Lung (tissue), 11 donors: ENCODE measurements at regions not wholly inside any gene's neighbourhood (a gene's known extent, or its start where the extent isn't known, plus 50 kb on each side); places are given as distances from the start of the nearest gene placed in this dataset.

Experiments used
- ATAC-seq: fragments of 200-7000 bp; cut with Tn5 transposase; one replicate; pipeline ENCODE4 v1.9.1; 2020; ENCODE audit warnings: moderate number of reproducible peaks; ENCODE audit not compliant: insufficient read depth, low FRiP score
- DNase-seq, 3 donors: peaks; one replicate each; pipeline ENCODE4 v3.0.0-alpha.2; 2013 to 2017
- H3K27ac ChIP-seq, 2 donors: one replicate each; pipeline ENCODE4 v1.5.1; 2013; ENCODE audit warnings: mild to moderate bottlenecking in 2 of 2, moderate library complexity in 2 of 2, control low read depth in 1 of 2, inconsistent platforms in 1 of 2, low read depth in 1 of 2, low read length in 1 of 2
- H3K27me3 ChIP-seq, 3 donors: one replicate each; pipeline ENCODE4 v1.5.1; 2013; ENCODE audit warnings: low read length in 2 of 3; ENCODE audit not compliant: control insufficient read depth in 3 of 3, insufficient read depth in 3 of 3
- H3K36me3 ChIP-seq, 4 donors: one replicate each; pipeline ENCODE4 v1.5.1; 2013; ENCODE audit warnings: low read length in 4 of 4, mild to moderate bottlenecking in 1 of 4, moderate library complexity in 1 of 4; ENCODE audit not compliant: control insufficient read depth in 4 of 4, insufficient read depth in 4 of 4
- H3K4me1 ChIP-seq, 5 donors: one replicate each; pipeline ENCODE4 v1.5.1; 2013; ENCODE audit warnings: low read length in 5 of 5, mild to moderate bottlenecking in 2 of 5, moderate library complexity in 1 of 5; ENCODE audit not compliant: control insufficient read depth in 5 of 5, insufficient read depth in 5 of 5
- H3K4me3 ChIP-seq: one replicate; pipeline ENCODE4 v1.5.1; 2013; ENCODE audit warnings: mild to moderate bottlenecking, control low read depth, moderate library complexity
- H3K9ac ChIP-seq, 2 donors: one replicate each; pipeline ENCODE4 v1.5.1; 2013; ENCODE audit warnings: low read length in 2 of 2, control low read depth in 1 of 2; ENCODE audit not compliant: insufficient read depth in 1 of 2
- H3K9me3 ChIP-seq, 4 donors: one replicate each; pipeline ENCODE4 v1.5.1; 2013; ENCODE audit warnings: low read length in 3 of 4, mild to moderate bottlenecking in 1 of 4, moderate library complexity in 1 of 4; ENCODE audit not compliant: control insufficient read depth in 4 of 4, insufficient read depth in 3 of 4
- CTCF ChIP-seq: IDR thresholded peaks from 2 replicates; pipeline ENCODE4 v1.5.1; 2012; ENCODE audit warnings: mild to moderate bottlenecking; ENCODE audit errors: control extremely low read depth, extremely low read depth
- WGBS, 2 donors: extraction: QIAGEN DNeasy Blood & Tissue Kit; methylation state at CpG; one replicate each; pipeline ENCODE4 v1.1.7; 2013; 5-methylcytosine and 5-hydroxymethylcytosine counted together
- donor health status: control.
- donor health status: control.
- donor health status: Bipolar disorder and iron deficiency.
- donor health status: healthy.
- donor health status: DM: yes; HTN: yes; CAD: no.

GRCh38 chr14:104341532-104342434 lies 203.4 kb downstream of the KIF26A start:
- Histone ChIP-seq H3K4me1 (peaks cover 0 to 13% (median 3%) of the 10 kb centered on the region in 5 donors), H3K27me3 (peaks cover 0 to 3% (median 2%) of the 10 kb centered on the region in 3 donors), H3K9ac (no peak overlapping the region), H3K36me3 (no peaks in the 10 kb centered on the region), H3K4me3 (no peak overlapping the region), H3K27ac (no peak overlapping the region), H3K9me3 (peaks cover 0 to 11% (median 0%) of the 10 kb centered on the region in 4 donors)
- ATAC-seq (peak; percentile 19), DNase-seq (peak; percentile 68 to 75 (median 70))
- 47 to 68% methylated on average over 27 of the region's 27 CpGs for WGBS, 2 donors
- TF ChIP-seq CTCF = no peak

GRCh38 chr14:104342435-104343293 lies 204.3 kb downstream of the KIF26A start:
- H3K36me3 ChIP-seq = no peaks in the 10 kb centered on the region
- WGBS, 2 donors = 78 to 81% methylated on average over 22 of the region's 22 CpGs
- DNase-seq = peak in 2 of 3 donors; percentile 26 to 37
- H3K4me1 ChIP-seq = peaks cover 0 to 13% (median 3%) of the 10 kb centered on the region in 5 donors
- H3K9ac ChIP-seq = no peak overlapping the region
- peaks cover 0 to 8% (median 0%) of the 10 kb centered on the region in 4 donors for H3K9me3 ChIP-seq
- H3K27ac ChIP-seq = no peak overlapping the region
- peaks cover 0 to 3% (median 2%) of the 10 kb centered on the region in 3 donors for H3K27me3 ChIP-seq
- no peak for TF ChIP-seq CTCF
- H3K4me3 ChIP-seq = no peak overlapping the region
- ATAC-seq = no peak

GRCh38 chr14:104343294-104343625 lies 204.9 kb downstream of the KIF26A start:
- Histone ChIP-seq H3K27me3 (peaks cover 0 to 3% (median 2%) of the 10 kb centered on the region in 3 donors), H3K4me1 (peaks cover 0 to 13% (median 3%) of the 10 kb centered on the region in 5 donors), H3K9ac (no peak overlapping the region), H3K36me3 (no peaks in the 10 kb centered on the region), H3K4me3 (no peak overlapping the region), H3K27ac (no peak overlapping the region), H3K9me3 (peaks cover 0 to 8% (median 0%) of the 10 kb centered on the region in 4 donors)
- no peak for DNase-seq
- ATAC-seq = no peak
- WGBS, 2 donors = 81 to 83% methylated on average over 6 of the region's 6 CpGs
- no peak for TF ChIP-seq CTCF
